ENCODE measurements at regions not wholly inside any gene's neighbourhood (a gene's known extent, or its start where the extent isn't known, plus 50 kb on each side); places are given as distances from the start of the nearest gene placed in this dataset.

- WGBS (ENCODE audit: insufficient coverage, low lambda C conversion rate), result 100% methylated on average over 2 of the region's 4 CpGs
- Histone ChIP-seq H3K9me3 (ENCODE audit: control insufficient read depth, low read depth, low read length) (no peaks in the 10 kb centered on the region), H3K27me3 (ENCODE audit: control insufficient read depth, insufficient read depth, low read length) (no peaks in the 10 kb centered on the region), H3K4me3 (ENCODE audit: low read length) (no peak overlapping the region), H3K4me1 (ENCODE audit: control insufficient read depth, insufficient read depth, low read length) (no peaks in the 10 kb centered on the region), H3K27ac (ENCODE audit: low read length) (no peak overlapping the region), H3K36me3 (ENCODE audit: control insufficient read depth, insufficient read depth, low read length) (no peaks in the 10 kb centered on the region)
- no peak for DNase-seq
These were observed 268.2 kb downstream of the SH3GL2 start for GRCh38 chr9:17846948-17847655.

- Histone ChIP-seq H3K36me3 (ENCODE audit: control insufficient read depth, insufficient read depth, low read length) (no peaks in the 10 kb centered on the region), H3K4me3 (ENCODE audit: low read length) (no peak overlapping the region), H3K27me3 (ENCODE audit: control insufficient read depth, insufficient read depth, low read length) (no peaks in the 10 kb centered on the region), H3K4me1 (ENCODE audit: control insufficient read depth, insufficient read depth, low read length) (no peaks in the 10 kb centered on the region), H3K27ac (ENCODE audit: low read length) (no peak overlapping the region), H3K9me3 (ENCODE audit: control insufficient read depth, low read depth, low read length) (no peaks in the 10 kb centered on the region)
- DNase-seq, result no peak
- WGBS (ENCODE audit: insufficient coverage, low lambda C conversion rate), result no CpG with 5 or more reads among the region's 3 CpGs
These were observed 269.0 kb downstream of the SH3GL2 start for GRCh38 chr9:17847908-17848307.

- no CpG with 5 or more reads among the region's 2 CpGs for WGBS (ENCODE audit: insufficient coverage, low lambda C conversion rate)
- Histone ChIP-seq H3K27me3 (ENCODE audit: control insufficient read depth, insufficient read depth, low read length) (no peaks in the 10 kb centered on the region), H3K27ac (ENCODE audit: low read length) (no peak overlapping the region), H3K36me3 (ENCODE audit: control insufficient read depth, insufficient read depth, low read length) (no peaks in the 10 kb centered on the region), H3K9me3 (ENCODE audit: control insufficient read depth, low read depth, low read length) (no peaks in the 10 kb centered on the region), H3K4me3 (ENCODE audit: low read length) (no peak overlapping the region), H3K4me1 (ENCODE audit: control insufficient read depth, insufficient read depth, low read length) (no peaks in the 10 kb centered on the region)
- no peak for DNase-seq
These were observed 273.2 kb downstream of the SH3GL2 start for GRCh38 chr9:17852108-17852507.

- no peak for DNase-seq
- H3K4me3 ChIP-seq (ENCODE audit: low read length), result no peak overlapping the region
- H3K4me1 ChIP-seq (ENCODE audit: control insufficient read depth, insufficient read depth, low read length), result no peaks in the 10 kb centered on the region
- H3K27me3 ChIP-seq (ENCODE audit: control insufficient read depth, insufficient read depth, low read length), result no peaks in the 10 kb centered on the region
- WGBS (ENCODE audit: insufficient coverage, low lambda C conversion rate), result no CpG with 5 or more reads among the region's 1 CpG
- no peaks in the 10 kb centered on the region for H3K9me3 ChIP-seq (ENCODE audit: control insufficient read depth, low read depth, low read length)
- no peaks in the 10 kb centered on the region for H3K36me3 ChIP-seq (ENCODE audit: control insufficient read depth, insufficient read depth, low read length)
- H3K27ac ChIP-seq (ENCODE audit: low read length), result no peak overlapping the region
These were observed 275.6 kb downstream of the SH3GL2 start for GRCh38 chr9:17854487-17854886.

- Histone ChIP-seq H3K27me3 (ENCODE audit: control insufficient read depth, insufficient read depth, low read length) (no peaks in the 10 kb centered on the region), H3K4me3 (ENCODE audit: low read length) (no peak overlapping the region), H3K27ac (ENCODE audit: low read length) (no peak overlapping the region), H3K9me3 (ENCODE audit: control insufficient read depth, low read depth, low read length) (no peaks in the 10 kb centered on the region), H3K4me1 (ENCODE audit: control insufficient read depth, insufficient read depth, low read length) (no peaks in the 10 kb centered on the region), H3K36me3 (ENCODE audit: control insufficient read depth, insufficient read depth, low read length) (no peaks in the 10 kb centered on the region)
- WGBS (ENCODE audit: insufficient coverage, low lambda C conversion rate), result no CpG with 5 or more reads among the region's 3 CpGs
- DNase-seq, result no peak
These were observed 278.1 kb downstream of the SH3GL2 start for GRCh38 chr9:17856995-17857394.

GRCh38 chr9:17859228-17859627 is 280.4 kb downstream of the SH3GL2 start:
- 80% methylated on average over 1 of the region's 3 CpGs for WGBS (ENCODE audit: insufficient coverage, low lambda C conversion rate)
- H3K4me3 ChIP-seq (ENCODE audit: low read length), result no peak overlapping the region
- no peak for DNase-seq

DNA sequence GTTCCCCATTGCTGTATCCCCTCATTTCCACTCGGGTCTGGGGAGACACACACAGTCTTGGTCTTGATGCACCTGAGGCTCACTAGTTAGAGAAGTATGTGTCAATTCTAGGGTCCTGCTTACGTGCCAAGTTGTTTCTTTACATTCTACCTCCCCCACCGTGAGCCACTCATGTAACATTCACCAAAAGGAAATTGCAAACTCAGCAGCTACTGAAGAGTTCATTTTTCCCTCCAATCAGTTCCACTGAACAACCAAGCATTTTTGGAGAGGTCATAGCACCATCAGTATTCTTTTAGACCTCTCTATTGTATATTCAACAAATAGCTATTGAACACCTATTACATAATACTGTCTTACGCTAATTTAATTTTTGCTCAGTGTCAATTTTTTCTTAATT is 281.1 kb downstream of the SH3GL2 start:
- Histone ChIP-seq H3K4me3 (ENCODE audit: low read length) (no peak overlapping the region), H3K36me3 (ENCODE audit: control insufficient read depth, insufficient read depth, low read length) (no peaks in the 10 kb centered on the region), H3K27ac (ENCODE audit: low read length) (no peak overlapping the region), H3K27me3 (ENCODE audit: control insufficient read depth, insufficient read depth, low read length) (no peaks in the 10 kb centered on the region), H3K9me3 (ENCODE audit: control insufficient read depth, low read depth, low read length) (no peaks in the 10 kb centered on the region), H3K4me1 (ENCODE audit: control insufficient read depth, insufficient read depth, low read length) (no peaks in the 10 kb centered on the region)
- WGBS (ENCODE audit: insufficient coverage, low lambda C conversion rate), result 100% methylated on average over 1 of the region's 4 CpGs
- DNase-seq, result no peak

More at GRCh38 chr9:17859228-17859627, 280.4 kb downstream of the SH3GL2 start:
- no peaks in the 10 kb centered on the region for H3K9me3 ChIP-seq (ENCODE audit: control insufficient read depth, low read depth, low read length)
- H3K27ac ChIP-seq (ENCODE audit: low read length), result no peak overlapping the region
- H3K27me3 ChIP-seq (ENCODE audit: control insufficient read depth, insufficient read depth, low read length), result no peaks in the 10 kb centered on the region
- no peaks in the 10 kb centered on the region for H3K4me1 ChIP-seq (ENCODE audit: control insufficient read depth, insufficient read depth, low read length)
- H3K36me3 ChIP-seq (ENCODE audit: control insufficient read depth, insufficient read depth, low read length), result no peaks in the 10 kb centered on the region

GRCh38 chr9:17862101-17862500 is 283.2 kb downstream of the SH3GL2 start:
- H3K27ac ChIP-seq (ENCODE audit: low read length), result no peak overlapping the region
- no peaks in the 10 kb centered on the region for H3K27me3 ChIP-seq (ENCODE audit: control insufficient read depth, insufficient read depth, low read length)
- WGBS (ENCODE audit: insufficient coverage, low lambda C conversion rate), result no CpG with 5 or more reads among the region's 4 CpGs
- no peaks in the 10 kb centered on the region for H3K4me1 ChIP-seq (ENCODE audit: control insufficient read depth, insufficient read depth, low read length)
- H3K9me3 ChIP-seq (ENCODE audit: control insufficient read depth, low read depth, low read length), result no peaks in the 10 kb centered on the region
- no peaks in the 10 kb centered on the region for H3K36me3 ChIP-seq (ENCODE audit: control insufficient read depth, insufficient read depth, low read length)
- no peak overlapping the region for H3K4me3 ChIP-seq (ENCODE audit: low read length)
- no peak for DNase-seq

GRCh38 chr9:17862629-17863028 is 283.8 kb downstream of the SH3GL2 start:
- H3K9me3 ChIP-seq (ENCODE audit: control insufficient read depth, low read depth, low read length), result no peaks in the 10 kb centered on the region
- no peak overlapping the region for H3K27ac ChIP-seq (ENCODE audit: low read length)
- H3K4me1 ChIP-seq (ENCODE audit: control insufficient read depth, insufficient read depth, low read length), result no peaks in the 10 kb centered on the region
- DNase-seq, result no peak
- 100% methylated on average over 1 of the region's 4 CpGs for WGBS (ENCODE audit: insufficient coverage, low lambda C conversion rate)
- H3K27me3 ChIP-seq (ENCODE audit: control insufficient read depth, insufficient read depth, low read length), result no peaks in the 10 kb centered on the region
- no peak overlapping the region for H3K4me3 ChIP-seq (ENCODE audit: low read length)
- H3K36me3 ChIP-seq (ENCODE audit: control insufficient read depth, insufficient read depth, low read length), result no peaks in the 10 kb centered on the region

- no peak for DNase-seq
- no peaks in the 10 kb centered on the region for H3K36me3 ChIP-seq (ENCODE audit: control insufficient read depth, insufficient read depth, low read length)
- no peaks in the 10 kb centered on the region for H3K9me3 ChIP-seq (ENCODE audit: control insufficient read depth, low read depth, low read length)
- H3K4me3 ChIP-seq (ENCODE audit: low read length), result no peak overlapping the region
- 92% methylated on average over 2 of the region's 4 CpGs for WGBS (ENCODE audit: insufficient coverage, low lambda C conversion rate)
- H3K4me1 ChIP-seq (ENCODE audit: control insufficient read depth, insufficient read depth, low read length), result no peaks in the 10 kb centered on the region
- no peak overlapping the region for H3K27ac ChIP-seq (ENCODE audit: low read length)
- H3K27me3 ChIP-seq (ENCODE audit: control insufficient read depth, insufficient read depth, low read length), result no peaks in the 10 kb centered on the region
These were observed 284.5 kb downstream of the SH3GL2 start for GRCh38 chr9:17863213-17863883.

GRCh38 chr9:17863924-17864323 is 285.1 kb downstream of the SH3GL2 start:
- H3K9me3 ChIP-seq (ENCODE audit: control insufficient read depth, low read depth, low read length), result no peaks in the 10 kb centered on the region
- no peak overlapping the region for H3K27ac ChIP-seq (ENCODE audit: low read length)
- H3K36me3 ChIP-seq (ENCODE audit: control insufficient read depth, insufficient read depth, low read length), result no peaks in the 10 kb centered on the region
- DNase-seq, result no peak
- H3K4me3 ChIP-seq (ENCODE audit: low read length), result no peak overlapping the region
- H3K27me3 ChIP-seq (ENCODE audit: control insufficient read depth, insufficient read depth, low read length), result no peaks in the 10 kb centered on the region
- no peaks in the 10 kb centered on the region for H3K4me1 ChIP-seq (ENCODE audit: control insufficient read depth, insufficient read depth, low read length)

All from large intestine (tissue), 3 donors.